VCaP (cell line): ENCODE measurements at regions not wholly inside any gene's neighbourhood (a gene's known extent, or its start where the extent isn't known, plus 50 kb on each side); places are given as distances from the start of the nearest gene placed in this dataset.
A peak's percentile ranks its signal among the peaks of the same experiment; 100 is the strongest.

ENCODE experiments used
- H3K27ac ChIP-seq: fragments of 450-650 bp; 2 replicates; pipeline ENCODE4 v1.5.1; 2017
- TF ChIP-seq, protein P1 (sequence below): fragments of 450-650 bp; conservative IDR thresholded peaks from 2 replicates; pipeline ENCODE4 v1.5.1; 2017; ENCODE audit warnings: mild to moderate bottlenecking, moderate library complexity

DNA sequence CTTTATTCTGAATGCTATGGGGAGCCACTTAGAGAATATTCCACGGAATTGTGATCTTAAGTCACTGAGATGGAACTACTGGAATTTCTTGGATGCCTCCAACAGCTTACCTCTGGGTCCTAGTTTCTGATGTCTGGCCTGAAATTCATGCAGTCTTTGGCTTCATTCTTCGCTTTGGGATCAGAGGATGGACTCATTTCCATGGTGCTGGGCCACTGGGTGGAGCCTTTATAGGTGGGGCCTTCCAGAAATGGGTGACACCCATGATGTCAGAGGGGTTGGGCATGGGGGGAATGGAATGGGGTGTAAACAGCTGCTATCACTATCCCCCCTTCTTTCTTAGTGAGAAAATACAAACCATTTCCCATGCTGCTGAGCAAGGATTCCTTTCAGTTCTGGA is 73.7 kb upstream of the FGGY start:
- TF ChIP-seq, protein P1, sequence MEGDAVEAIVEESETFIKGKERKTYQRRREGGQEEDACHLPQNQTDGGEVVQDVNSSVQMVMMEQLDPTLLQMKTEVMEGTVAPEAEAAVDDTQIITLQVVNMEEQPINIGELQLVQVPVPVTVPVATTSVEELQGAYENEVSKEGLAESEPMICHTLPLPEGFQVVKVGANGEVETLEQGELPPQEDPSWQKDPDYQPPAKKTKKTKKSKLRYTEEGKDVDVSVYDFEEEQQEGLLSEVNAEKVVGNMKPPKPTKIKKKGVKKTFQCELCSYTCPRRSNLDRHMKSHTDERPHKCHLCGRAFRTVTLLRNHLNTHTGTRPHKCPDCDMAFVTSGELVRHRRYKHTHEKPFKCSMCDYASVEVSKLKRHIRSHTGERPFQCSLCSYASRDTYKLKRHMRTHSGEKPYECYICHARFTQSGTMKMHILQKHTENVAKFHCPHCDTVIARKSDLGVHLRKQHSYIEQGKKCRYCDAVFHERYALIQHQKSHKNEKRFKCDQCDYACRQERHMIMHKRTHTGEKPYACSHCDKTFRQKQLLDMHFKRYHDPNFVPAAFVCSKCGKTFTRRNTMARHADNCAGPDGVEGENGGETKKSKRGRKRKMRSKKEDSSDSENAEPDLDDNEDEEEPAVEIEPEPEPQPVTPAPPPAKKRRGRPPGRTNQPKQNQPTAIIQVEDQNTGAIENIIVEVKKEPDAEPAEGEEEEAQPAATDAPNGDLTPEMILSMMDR = no peak
- no peak overlapping the region for H3K27ac ChIP-seq

DNA sequence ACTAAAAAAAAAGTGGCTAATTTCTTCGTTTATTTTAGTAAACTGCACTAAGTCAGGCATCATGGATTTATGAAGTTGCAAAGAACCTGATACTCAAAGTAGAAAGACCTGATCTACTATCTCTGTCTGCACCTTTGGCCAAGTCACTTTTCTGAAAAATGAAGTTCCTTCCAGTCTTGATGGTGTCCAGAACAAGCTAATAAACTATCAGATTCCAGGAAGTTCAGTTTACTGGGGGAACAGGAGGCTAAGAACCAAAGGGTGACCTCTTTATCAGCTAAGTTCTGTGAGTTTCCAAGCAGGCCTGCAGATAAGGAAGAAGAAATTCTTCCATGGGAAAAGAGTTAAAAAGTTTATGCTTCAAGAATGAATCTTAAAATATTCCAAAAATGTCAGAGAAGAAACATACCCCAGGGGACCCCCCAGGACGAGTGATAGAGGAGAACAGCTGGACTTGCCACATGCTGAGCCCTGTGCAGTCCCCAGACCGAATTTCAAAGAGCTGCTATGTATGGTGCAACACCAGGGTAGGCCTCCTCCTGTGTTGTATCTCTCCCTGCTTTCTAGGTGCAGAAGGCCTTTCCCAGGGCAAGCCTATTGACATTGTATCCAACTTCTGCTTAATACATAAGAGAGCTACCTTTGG is 72.8 kb upstream of the FGGY start:
- H3K27ac ChIP-seq = no peak overlapping the region
- TF ChIP-seq, protein P1 = no peak

DNA sequence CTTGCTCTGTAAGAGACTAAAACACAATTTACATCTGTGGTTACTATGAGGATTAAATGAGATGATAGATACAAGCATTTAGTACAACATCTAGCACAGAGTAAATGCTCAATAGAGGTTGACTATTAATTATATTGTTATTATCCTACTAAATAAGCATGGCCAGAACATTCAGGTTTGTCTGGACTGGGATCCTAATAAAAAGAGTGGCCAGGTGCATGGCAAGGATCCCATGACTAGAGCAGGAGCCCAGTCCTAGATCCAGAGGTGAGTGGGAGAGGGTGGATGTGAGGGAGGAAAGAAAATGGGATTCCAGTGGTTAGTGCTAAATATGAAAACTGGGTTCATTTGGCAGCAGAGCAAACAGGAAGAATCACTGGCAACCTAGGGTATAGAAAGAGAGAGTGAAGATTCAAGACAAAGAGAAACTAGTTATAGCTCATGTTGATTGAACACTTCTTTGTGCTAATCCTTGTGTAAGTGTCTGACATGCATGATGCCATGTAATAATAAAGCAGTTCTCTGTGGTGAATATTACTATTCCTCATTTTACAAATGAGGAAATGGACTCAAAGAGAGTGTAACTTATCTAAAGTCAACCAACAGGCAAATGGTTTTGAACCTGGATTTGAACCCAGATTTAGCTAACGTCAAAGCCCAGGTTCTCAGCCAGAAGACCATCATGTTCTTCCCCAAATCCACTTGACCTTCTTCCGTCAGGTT is 71.1 kb upstream of the FGGY start:
- TF ChIP-seq, protein P1 = no peak
- H3K27ac ChIP-seq = no peak overlapping the region

DNA sequence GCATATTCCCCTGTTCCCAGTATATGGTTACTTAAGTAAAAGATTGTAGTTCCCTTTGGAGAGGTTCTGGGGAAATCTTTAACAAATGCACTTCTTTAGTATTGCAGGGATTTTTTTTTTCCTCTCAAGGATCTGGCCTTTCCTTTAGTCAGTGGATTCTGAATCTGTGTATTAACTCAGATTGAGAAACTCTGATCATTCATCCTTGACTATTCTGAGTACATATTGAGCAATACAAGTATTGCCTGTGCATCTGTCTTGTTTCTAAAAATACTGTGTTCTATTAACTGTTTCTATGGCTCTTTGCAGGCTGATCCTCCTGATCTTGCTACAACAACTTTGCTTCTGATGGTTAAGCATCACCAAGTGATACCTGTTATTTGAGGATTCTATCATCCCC is 67.8 kb upstream of the FGGY start:
- TF ChIP-seq, protein P1 = no peak
- H3K27ac ChIP-seq = no peak overlapping the region

DNA sequence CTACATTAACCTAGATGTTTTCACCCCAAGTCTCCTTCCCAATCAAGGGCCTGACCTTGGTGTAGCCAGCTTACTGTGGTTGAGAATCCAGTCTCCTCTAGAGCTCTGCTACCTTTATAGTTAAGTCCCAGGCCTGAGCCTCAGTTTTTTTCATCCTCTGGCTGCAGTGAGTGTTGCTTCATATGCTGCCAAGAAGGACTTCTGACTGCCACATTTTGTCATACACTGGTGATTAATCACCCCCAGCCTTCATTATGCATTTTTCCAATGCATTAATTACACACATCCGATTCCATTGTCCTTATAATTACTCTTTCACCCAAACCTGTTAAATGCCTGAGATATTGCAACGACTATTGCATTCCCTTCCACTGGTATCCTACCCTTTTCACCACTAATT is 66.3 kb upstream of the FGGY start:
- no peak overlapping the region for H3K27ac ChIP-seq
- TF ChIP-seq, protein P1 = no peak

DNA sequence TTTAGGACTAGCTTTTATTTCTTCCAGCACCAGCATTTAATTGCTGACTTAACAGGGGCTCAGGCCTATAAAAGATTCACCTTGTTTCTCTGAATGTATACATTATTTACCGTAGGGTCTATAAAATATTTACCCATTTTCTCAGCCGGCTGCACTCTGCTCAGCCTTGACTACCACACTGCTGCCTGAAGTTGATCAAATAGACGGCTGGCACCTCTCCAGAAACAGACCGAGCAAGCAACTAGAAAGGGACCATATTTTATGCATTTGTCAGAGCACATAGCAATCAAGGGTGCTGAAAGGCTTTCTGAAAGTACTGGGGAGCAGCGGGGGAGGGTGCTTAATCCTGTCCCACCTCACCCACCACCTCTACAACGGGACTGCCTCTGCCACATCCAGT is 64.7 kb upstream of the FGGY start:
- TF ChIP-seq, protein P1 = no peak
- H3K27ac ChIP-seq = peak overlapping the region; percentile 50

DNA sequence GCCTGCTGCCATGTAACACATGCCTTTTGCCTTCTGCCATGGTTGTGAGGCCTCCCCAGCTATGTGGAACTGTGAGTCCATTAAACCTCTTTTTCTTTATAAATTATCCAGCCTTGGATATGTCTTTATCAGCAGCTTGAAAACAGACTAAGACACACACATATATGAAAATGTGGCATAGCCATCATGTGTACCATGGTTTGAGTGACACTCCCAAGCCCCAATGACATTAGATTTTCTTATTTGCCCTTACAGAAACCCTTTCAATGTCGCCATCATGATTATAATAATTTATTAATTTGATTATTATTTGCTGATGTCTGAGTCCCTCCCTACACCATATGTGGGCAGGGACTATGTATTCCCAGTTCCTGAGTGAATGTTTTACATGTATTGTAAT is 63.5 kb upstream of the FGGY start:
- TF ChIP-seq, protein P1 = no peak
- no peak overlapping the region for H3K27ac ChIP-seq
